ENCODE measurements at regions not wholly inside any gene's neighbourhood (a gene's known extent, or its start where the extent isn't known, plus 50 kb on each side); places are given as distances from the start of the nearest gene placed in this dataset.

DNA sequence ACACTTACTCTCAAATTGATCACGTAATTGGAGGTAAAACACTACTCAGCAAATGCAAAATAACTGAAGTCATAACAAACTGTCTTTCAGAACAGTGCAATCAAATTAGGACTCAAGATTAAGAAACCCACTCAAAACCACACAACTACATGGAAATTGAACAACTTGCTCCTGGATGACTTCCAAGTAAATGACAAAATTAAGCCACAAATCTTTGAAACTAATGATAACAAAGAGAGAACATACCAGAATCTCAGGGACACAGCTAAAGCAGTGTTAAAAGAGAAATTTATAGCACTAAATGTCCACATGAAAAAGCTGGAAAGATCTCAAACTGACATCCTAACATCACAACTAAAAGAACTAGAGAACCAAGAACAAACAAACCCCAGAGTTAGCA, 540.5 kb upstream of the CDH18 start:
- DNase-seq: no peak

DNA sequence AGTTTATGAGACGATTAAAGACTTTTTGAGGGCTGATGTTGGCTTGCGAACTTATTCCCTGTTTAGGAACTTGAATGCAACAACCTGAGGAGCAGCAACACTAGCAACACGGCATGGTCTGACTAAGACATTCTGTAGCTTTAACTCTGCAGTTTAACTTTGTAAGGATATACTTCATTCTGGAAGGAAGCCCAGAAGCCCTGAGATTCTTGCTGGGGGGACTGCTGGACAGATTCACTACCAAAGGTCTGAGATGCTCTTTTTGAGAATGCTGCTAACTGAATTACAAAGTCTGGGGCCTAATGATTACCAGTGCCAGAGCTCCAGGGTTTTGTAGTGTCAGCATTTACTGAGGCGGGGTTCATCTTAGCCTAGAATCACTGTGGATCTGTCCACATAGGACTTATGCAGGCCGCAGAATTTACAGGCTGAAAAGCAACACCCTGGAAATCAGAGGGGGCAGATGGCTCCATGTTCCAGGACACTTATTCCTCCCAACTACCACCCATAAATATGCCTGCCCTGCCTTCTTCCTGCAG, 537.1 kb upstream of the CDH18 start:
- DNase-seq: no peak

DNA sequence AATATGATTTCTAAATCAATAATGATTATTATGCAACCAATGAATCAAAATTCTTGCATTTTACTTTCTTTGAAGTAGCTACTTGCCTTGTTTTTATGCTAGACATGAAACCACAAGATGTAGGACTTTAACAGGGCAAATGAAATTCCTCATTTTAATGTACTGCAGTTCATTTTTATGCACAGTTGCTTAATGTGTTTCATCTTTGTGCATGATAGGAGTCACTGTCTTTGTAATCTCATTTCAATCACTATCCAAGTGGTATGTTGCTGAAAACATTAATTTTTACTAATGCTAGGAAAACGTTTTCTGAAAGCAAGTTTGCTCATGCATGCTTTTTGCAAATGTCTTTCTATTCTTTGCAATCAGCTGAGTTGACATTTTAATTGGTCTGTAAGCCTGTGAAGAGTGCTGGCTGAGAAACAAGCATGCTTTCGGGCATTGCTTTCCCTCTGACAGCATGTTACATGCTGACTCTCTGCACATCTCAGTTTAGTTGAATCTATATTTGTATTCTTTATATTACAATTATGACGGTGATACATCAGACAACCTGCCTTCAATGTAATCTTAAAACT, 535.0 kb upstream of the CDH18 start:
- no peak for DNase-seq

DNA sequence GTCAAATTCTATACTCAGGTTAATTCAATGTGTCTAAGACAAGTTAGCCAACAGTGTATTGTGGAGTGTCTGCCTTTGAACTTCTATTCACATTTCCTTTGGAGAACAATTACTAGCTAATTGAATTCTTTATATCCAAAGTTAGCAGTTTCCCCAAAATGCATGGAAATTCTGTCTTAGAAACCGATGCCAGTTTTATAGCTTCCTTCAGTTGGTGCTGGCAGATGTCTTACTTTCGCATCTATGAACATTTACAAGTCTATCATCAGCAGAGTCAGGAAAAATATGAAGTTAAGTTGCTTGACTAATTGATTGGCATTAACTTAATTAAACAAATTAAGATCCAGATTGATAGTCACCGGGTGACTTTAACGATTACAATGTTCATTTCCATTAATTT, 527.6 kb upstream of the CDH18 start:
- no peak for DNase-seq

DNA sequence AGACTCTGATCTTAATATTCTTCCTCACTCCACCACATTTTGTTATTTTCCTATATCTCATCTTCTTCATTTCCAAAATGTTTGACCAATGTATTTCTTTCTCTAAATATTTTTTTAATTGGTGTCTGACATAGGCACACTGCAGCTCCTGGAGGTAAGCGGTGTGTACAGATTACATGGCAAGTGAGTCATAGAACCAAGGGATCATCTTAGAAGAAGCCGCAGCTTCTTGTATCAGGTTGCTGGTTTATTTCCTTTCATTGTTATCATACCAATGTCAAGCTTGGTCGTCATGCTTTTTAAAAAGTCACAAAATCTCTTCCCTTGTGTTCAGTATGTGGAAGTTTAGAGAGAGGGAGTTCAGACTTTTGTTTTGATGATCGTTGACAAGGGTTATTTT, 526.1 kb upstream of the CDH18 start:
- no peak for DNase-seq

DNA sequence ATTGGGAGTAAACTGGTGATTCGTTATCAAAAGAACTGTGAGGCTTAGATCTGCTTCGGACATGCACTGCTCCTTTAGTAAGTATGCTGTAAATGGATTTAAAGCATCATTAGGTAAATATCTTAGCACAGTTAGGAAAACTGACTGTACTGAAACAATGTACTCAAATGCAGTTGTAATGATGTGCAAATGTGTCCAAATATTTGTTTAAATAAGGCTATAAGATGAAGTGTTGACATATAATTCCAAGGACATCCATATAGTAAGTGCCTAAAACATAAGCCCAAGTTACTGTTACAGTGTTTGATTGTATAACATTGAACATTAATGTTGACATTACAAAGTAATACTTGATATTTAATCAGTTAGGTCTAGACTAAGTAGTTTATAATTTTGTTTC, 512.5 kb upstream of the CDH18 start:
- no peak for DNase-seq

DNA sequence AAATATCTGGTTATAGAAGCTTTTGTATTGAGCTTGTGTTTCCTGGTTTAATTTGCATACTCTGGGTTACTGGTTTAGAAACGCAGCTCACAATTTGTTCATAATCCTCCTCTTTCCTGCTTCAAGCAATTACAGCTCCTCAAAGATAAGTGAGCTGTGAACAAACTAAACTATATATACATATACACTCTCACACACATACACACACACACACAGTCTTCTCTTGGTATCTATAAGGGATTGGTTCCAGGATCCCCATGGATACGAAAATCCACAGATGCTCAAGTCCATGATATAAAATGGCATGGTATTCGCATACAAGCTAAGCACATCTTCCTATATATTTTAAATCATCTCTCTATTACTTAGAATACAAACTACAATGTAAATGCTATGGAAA, 510.9 kb upstream of the CDH18 start:
- no peak for DNase-seq

DNA sequence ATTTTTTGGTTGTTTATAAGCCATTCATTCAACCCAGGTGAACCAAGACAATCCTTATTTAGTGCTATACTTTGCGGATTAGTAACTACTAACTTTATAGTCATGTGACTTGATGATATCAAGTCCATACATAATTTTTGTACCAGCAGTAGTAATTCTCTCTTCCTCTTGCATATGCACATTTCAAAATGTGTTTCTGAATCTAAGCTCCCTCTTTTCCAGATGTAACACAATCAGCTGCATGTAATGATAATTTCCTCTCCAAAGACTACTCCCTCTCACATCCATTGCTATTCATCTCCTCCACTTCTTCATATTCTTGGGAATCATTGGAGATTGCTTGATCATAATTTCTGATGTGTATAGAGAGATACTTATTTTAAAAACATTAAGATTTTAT, 510.1 kb upstream of the CDH18 start:
- no peak for DNase-seq

DNA sequence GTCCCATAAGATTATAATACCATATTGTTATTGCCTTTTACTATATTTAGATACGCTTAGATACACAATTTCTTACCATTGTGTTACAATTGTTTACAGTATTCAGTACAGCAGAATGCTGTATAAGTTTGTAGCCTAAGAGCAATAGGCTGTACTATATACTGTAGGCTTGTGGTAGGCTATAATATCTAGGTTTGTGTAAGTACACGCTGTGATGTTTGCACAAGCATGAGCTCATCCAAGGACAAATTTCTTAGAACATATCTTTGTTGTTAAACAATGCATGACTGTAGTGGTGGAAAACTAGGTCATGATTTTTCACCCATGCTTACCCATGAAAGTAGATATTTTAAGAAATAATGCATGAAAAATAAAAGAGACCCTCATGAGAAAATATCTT, 509.4 kb upstream of the CDH18 start:
- no peak for DNase-seq

DNA sequence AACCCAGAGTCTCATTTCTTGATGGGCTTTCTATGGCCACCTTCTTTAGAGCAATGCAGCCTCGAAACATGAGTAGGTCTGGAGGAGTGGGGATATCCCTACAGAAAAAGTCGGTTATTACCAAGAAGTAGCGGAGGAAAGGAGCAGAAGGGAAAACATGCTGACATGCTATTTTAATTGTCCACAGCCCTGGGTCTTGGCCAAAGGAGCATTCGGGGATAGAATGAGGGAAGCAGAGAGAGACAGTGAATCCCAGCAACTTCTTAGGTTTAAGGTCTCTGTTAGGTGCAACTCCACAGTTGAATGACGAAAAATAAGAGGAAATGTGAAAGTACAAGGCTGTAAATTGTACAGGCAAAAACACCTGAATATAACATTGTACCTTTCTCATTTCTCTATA, 506.7 kb upstream of the CDH18 start:
- no peak for DNase-seq

DNA sequence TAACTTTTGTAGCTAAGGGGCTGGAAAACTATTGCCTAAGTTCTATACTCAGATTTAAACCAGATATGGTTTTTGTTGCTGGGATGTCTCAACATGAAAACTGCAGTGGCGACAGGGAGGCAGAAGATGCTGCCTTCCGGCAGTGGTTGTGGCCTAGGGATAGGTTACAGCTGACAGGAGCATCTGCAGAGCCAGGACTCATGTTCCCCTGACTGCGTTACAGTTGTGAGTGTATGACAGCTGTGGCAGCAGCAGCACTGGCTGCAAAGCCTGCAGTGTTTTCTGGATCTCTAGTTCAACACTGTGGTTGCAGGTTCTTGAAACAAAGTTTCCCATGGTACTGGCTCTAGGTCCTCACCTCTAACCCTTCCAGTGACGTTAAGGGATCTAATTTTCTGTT, 498.8 kb upstream of the CDH18 start:
- no peak for DNase-seq

DNA sequence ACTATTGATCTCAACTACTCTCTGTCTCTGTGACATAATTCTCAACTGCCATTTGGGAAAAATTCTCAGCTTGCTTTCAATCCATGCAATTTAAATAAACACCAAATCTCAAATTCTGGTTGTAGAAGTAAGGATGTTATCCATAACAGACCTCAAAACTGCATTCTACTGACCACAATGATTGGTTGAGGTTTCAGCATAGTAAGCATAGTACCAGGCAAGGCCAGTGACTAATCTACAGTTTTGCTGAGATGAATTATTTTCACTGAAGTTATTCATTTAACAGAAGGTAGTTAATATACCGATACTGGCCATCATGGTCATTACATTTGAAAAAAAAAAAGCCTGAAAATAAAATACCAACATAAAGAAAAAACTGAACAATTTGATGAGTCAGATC, 488.0 kb upstream of the CDH18 start:
- DNase-seq: no peak

DNA sequence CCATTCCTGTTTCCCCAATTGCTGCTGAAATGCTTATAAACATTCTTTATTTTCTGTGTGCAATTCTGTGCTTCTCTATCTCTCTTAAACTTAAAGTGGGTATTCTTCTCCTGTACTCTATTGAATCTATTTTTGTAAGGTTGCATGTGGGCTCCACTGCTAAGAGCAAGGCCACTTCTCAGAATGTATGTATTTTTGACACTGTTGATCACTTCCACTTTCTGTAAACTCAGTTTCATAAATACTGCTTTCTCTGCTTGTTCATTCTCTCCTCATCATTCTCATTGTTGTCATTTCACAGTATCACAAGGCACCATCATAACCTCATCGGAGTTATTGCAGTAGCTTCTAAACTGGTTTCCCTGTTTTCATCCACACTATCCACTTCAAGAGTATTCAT, 483.0 kb upstream of the CDH18 start:
- DNase-seq: no peak

DNA sequence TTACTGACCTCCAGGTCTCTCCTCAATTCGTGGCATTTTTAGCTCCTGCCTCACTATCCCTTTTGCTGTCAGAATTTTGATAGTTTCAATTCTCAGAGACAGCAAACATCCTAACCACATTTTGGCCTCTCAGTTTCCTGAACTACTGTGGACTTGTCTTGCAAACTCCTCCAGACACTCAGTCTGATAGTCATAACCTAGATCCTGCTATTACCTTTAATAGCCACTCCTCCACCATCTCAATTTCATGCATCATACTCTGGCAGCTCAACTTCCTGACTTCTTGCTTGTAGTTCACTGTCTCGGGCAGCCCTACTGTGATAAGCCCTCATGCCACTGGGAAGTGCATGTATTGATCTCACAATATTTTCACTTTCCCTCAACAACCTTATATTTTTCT, 481.8 kb upstream of the CDH18 start:
- DNase-seq: no peak

DNA sequence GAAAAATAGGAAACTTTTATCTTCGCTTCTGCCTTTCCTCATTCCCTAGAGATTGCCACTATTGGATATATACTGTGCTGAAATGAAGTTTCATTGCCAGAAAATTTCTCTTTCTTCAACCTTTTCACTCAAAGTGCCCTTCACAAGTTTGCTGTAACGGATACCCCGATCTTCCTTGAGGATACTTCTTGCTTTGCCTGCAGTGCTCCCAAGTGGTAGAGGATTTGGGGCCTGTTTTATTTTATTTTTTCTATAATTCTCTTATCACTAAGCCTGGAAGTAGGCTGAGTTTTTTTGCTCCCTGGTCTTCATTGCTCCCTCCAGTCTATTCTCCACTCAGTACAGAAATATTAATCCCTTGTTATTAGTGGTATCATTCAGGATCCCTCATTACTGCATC, 481.4 kb upstream of the CDH18 start:
- no peak for DNase-seq

DNA sequence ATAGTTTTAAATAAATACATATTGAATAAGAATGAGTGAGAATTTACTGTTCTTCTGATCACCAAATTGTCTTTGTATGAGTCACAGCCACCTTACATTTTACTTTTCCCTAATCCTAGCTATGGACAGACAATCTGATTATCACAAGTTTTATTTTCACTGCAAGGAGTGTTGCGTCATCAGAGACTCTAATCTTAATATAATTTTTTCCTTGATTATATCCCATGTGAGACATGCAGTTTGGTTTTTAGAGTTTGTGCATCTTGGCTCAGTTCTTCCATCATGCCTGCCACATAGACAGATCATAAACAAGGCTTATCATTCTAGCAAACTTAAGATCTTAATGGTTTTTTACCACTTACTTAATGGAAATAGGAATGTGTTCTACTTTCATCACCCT, 478.5 kb upstream of the CDH18 start:
- no peak for DNase-seq

DNA sequence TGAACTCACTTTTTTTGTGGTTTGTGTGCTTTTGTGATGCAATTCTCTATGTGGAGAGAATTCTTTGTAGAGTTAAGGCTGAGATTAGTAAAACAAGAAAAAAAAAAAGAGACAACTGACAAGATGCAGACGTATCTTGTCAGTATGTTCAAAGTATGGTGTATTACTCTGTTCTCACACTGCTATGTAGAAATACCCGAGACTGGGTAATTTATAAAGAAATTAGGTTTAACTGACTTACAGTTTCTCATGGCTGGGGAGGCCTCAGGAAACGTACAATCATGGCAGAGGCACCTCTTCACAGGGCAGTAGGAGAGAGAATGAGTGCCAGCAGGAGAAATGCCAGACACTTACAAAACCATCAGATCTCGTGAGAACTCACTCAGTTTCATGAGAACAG, 475.2 kb upstream of the CDH18 start:
- DNase-seq: no peak

DNA sequence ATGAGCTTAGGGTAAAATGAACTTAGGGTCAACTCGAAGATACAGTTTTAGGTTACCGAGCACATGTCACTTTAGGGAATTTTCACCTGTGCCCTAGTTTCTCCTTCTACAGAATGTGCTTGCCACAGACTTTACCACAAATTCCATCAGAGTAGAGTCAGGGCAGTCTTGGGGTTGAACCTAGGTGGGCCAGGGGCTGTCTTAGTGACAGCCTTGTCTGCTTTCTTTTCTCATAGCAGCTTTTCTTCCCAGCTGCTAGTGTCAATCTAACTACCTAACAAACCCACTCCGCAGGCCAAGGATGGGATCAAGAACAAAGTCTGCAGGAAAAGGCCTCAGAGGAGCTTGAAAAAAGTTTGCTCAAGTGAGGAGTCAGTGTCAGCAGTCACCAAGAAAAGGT, 458.1 kb upstream of the CDH18 start:
- DNase-seq: no peak

DNA sequence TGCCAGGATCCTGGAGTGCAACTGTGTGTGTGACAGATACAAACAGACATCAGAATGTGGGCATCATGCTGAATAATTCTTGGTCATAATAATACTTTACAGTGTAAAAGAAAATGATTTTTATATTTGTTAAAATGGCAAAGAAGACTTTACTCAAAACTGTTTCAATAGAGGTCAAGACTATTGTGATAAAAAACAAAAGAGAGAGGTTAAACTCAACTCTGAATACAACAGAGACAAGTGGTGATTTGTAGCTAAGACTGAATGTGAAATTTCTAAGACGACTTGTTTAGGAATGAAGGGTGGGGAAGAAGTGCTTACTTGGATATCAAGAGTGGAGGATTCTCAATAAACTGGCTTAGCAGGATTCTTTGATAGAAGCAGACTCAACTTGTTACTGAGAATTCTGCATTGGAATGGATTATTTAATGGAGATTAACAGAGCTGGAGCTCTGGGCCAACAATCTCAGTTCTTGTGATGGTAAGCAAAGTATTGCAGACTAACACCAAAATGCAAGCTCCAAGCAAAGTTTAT, 457.4 kb upstream of the CDH18 start:
- DNase-seq: no peak

DNA sequence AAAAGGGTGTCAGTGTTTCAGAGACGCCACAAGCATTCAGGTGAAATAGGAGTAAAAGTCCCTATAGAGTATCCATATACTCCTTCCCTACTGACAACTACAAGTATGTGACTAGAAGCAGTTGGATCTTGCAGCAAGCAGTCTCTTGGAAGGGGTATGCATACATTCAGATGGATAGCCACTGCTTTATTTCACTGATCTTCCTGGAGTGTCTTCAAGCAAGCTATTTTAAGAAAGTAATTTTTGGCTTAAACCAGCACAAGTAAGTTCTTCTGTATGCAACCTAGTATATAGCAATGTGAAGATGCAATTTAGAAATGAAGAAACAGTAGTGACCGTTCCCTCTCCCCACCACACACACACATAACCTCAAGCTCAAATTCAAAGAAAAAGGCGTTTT, 446.8 kb upstream of the CDH18 start:
- no peak for DNase-seq

DNA sequence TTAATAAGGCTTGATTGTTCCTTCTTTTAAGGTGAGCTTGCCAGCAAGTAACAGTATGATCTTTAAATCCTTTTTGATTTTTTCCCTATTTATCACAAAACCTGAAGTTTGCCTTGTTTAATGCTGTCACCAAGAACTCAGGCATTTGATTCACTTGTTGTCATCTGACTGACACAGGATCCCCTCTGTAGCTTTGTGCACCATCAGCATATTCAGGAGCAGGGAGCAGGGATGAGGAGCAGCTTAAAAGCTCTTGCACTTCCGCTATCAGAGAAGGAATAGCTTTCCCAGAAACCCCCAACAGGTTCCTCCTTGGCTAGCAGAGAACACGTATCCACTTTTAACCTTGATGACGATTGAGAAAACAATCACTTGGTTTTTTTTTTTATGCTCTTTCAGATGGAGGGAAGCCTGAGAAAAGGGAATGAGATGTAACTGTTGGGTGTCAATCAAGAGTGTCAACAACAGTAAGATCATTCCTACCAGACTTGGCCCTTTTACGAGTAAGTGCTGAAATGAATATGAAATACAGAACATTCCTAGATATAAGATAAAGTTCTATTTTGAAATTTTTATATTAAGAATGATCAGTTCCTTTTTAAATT, 433.1 kb upstream of the CDH18 start:
- no peak for DNase-seq
